Tibial nerve (tissue), 4 donors: ENCODE measurements at regions not wholly inside any gene's neighbourhood (a gene's known extent, or its start where the extent isn't known, plus 50 kb on each side); places are given as distances from the start of the nearest gene placed in this dataset.
A peak's percentile ranks its signal among the peaks of the same experiment; 100 is the strongest.

ENCODE experiments used
- DNase-seq, 2 donors: peaks; one replicate each; pipeline ENCODE4 v3.0.0-alpha.2; 2019; ENCODE audit warnings: low spot score in 2 of 2
- H3K27ac ChIP-seq, 4 donors: fragments of 200-600 bp; sonication (generic) in 3 of 4; one replicate each; pipeline ENCODE4 v1.5.1; 2017 to 2019; ENCODE audit warnings: mild to moderate bottlenecking in 1 of 4
- H3K27me3 ChIP-seq, 2 donors: fragments of 200-600 bp; sonication (generic) in 1 of 2; one replicate each; pipeline versions ENCODE4 v1.5.1 to v1.6.0; 2017 to 2019
- H3K36me3 ChIP-seq, 3 donors: fragments of 200-600 bp; sonication (generic); one replicate each; pipeline ENCODE4 v1.5.1; 2018 to 2019
- H3K4me1 ChIP-seq, 4 donors: fragments of 200-600 bp; sonication (generic) in 3 of 4; one replicate each; pipeline ENCODE4 v1.5.1; 2017 to 2019
- H3K4me3 ChIP-seq, 4 donors: fragments of 200-600 bp; sonication (generic) in 3 of 4; one replicate each; pipeline ENCODE4 v1.5.1; 2017 to 2019; ENCODE audit warnings: mild to moderate bottlenecking in 1 of 4, moderate library complexity in 1 of 4
- H3K9me3 ChIP-seq, 4 donors: fragments of 200-600 bp; sonication (generic) in 3 of 4; one replicate each; pipeline ENCODE4 v1.5.1; 2017 to 2019
- EP300 ChIP-seq, 2 donors: sonication (generic); formaldehyde crosslinking; IDR thresholded peaks; one replicate each; pipeline ENCODE4 v1.6.1; 2017; ENCODE audit warnings: antibody characterized with exemption in 2 of 2, mild to moderate bottlenecking in 1 of 2
- POLR2A ChIP-seq, 2 donors: fragments of 450-650 bp; IDR thresholded peaks; one replicate each; pipeline ENCODE4 v1.6.1; 2017; ENCODE audit warnings: antibody characterized with exemption in 2 of 2, mild to moderate bottlenecking in 2 of 2, moderate library complexity in 2 of 2
- WGBS, 2 donors: methylation state at CpG; one replicate each; pipeline ENCODE4 v1.1.5; 2018; 5-methylcytosine and 5-hydroxymethylcytosine counted together
- TF ChIP-seq, protein P1 (sequence below), 5 experiments: fragments of 200-600 bp in 3 of 5; fragments of 450-650 bp in 2 of 5; sonication (generic) in 3 of 5; IDR thresholded peaks; one replicate each; pipeline ENCODE4 v1.5.1; 2016 to 2019; ENCODE audit warnings: antibody characterized with exemption in 5 of 5, mild to moderate bottlenecking in 3 of 5, moderate library complexity in 2 of 5

DNA sequence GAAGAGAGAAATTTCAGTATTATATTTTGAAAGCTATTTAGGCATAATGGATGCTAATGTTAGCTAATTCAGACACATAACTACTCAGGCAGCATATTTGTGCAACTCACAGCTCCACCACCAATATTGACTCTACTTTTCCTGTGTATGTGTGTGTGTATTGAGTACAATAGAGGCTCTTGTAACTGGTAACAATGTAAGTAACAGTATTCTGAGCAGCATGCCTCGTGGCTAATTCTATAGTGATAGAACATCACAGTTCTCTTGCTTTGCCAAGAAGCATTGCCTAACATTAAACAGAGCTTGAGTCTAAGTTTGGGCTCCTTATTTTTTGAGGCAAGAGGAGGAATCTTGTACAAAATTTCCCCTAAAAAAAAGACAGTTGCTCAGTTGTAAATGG lies 98.6 kb upstream of the ARHGEF26 start:
- TF ChIP-seq EP300 (IDR thresholded peaks at IDR 0.05): peak in 1 of 2 donors; percentile 86
- TF ChIP-seq POLR2A (IDR thresholded peaks at IDR 0.05): no peak
- TF ChIP-seq, protein P1, sequence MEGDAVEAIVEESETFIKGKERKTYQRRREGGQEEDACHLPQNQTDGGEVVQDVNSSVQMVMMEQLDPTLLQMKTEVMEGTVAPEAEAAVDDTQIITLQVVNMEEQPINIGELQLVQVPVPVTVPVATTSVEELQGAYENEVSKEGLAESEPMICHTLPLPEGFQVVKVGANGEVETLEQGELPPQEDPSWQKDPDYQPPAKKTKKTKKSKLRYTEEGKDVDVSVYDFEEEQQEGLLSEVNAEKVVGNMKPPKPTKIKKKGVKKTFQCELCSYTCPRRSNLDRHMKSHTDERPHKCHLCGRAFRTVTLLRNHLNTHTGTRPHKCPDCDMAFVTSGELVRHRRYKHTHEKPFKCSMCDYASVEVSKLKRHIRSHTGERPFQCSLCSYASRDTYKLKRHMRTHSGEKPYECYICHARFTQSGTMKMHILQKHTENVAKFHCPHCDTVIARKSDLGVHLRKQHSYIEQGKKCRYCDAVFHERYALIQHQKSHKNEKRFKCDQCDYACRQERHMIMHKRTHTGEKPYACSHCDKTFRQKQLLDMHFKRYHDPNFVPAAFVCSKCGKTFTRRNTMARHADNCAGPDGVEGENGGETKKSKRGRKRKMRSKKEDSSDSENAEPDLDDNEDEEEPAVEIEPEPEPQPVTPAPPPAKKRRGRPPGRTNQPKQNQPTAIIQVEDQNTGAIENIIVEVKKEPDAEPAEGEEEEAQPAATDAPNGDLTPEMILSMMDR (IDR thresholded peaks at IDR 0.05): no peak
- Histone ChIP-seq H3K4me3 (no peak overlapping the region), H3K4me1 (peaks cover 0 to 17% (median 6%) of the 10 kb centered on the region in 4 donors), H3K36me3 (no peaks in the 10 kb centered on the region), H3K27ac (peak overlapping the region in 3 of 4 donors; percentile 31 to 78 (median 68)), H3K9me3 (no peaks in the 10 kb centered on the region), H3K27me3 (no peaks in the 10 kb centered on the region)
- WGBS, 2 donors: 27 to 39% methylated on average over 1 of the region's 1 CpG
- DNase-seq: no peak

GRCh38 chr3:154023148-154023547 lies 98.0 kb upstream of the ARHGEF26 start:
- Histone ChIP-seq H3K4me3 (no peak overlapping the region), H3K9me3 (no peaks in the 10 kb centered on the region), H3K36me3 (no peaks in the 10 kb centered on the region), H3K4me1 (peaks cover 0 to 17% (median 6%) of the 10 kb centered on the region in 4 donors), H3K27me3 (no peaks in the 10 kb centered on the region), H3K27ac (peak overlapping the region; percentile 31 to 85 (median 64))
- DNase-seq: no peak
- TF ChIP-seq POLR2A (IDR thresholded peaks at IDR 0.05) (no peak), EP300 (IDR thresholded peaks at IDR 0.05) (peak in 1 of 2 donors; percentile 56)
- TF ChIP-seq, protein P1 (IDR thresholded peaks at IDR 0.05): no peak

GRCh38 chr3:154025007-154025406 lies 96.2 kb upstream of the ARHGEF26 start:
- no peaks in the 10 kb centered on the region for H3K27me3 ChIP-seq
- WGBS, 2 donors: 93 to 100% methylated on average over 2 of the region's 2 CpGs
- TF ChIP-seq POLR2A (IDR thresholded peaks at IDR 0.05) (no peak), EP300 (IDR thresholded peaks at IDR 0.05) (no peak)
- TF ChIP-seq, protein P1 (IDR thresholded peaks at IDR 0.05): no peak
- H3K4me3 ChIP-seq: no peak overlapping the region
- DNase-seq: no peak
- no peaks in the 10 kb centered on the region for H3K36me3 ChIP-seq
- H3K27ac ChIP-seq: peak overlapping the region in 1 of 4 donors; percentile 6
- no peaks in the 10 kb centered on the region for H3K9me3 ChIP-seq
- peaks cover 0 to 17% (median 6%) of the 10 kb centered on the region in 4 donors for H3K4me1 ChIP-seq

GRCh38 chr3:154029926-154030325 lies 91.3 kb upstream of the ARHGEF26 start:
- no peaks in the 10 kb centered on the region for H3K27me3 ChIP-seq
- H3K27ac ChIP-seq: no peak overlapping the region
- H3K36me3 ChIP-seq: no peaks in the 10 kb centered on the region
- DNase-seq: no peak
- H3K4me1 ChIP-seq: peaks cover 0 to 7% (median 0%) of the 10 kb centered on the region in 4 donors
- H3K4me3 ChIP-seq: no peak overlapping the region
- 78 to 83% methylated on average over 4 of the region's 4 CpGs for WGBS, 2 donors
- TF ChIP-seq POLR2A (IDR thresholded peaks at IDR 0.05) (no peak), EP300 (IDR thresholded peaks at IDR 0.05) (no peak)
- TF ChIP-seq, protein P1 (IDR thresholded peaks at IDR 0.05): no peak
- no peaks in the 10 kb centered on the region for H3K9me3 ChIP-seq

DNA sequence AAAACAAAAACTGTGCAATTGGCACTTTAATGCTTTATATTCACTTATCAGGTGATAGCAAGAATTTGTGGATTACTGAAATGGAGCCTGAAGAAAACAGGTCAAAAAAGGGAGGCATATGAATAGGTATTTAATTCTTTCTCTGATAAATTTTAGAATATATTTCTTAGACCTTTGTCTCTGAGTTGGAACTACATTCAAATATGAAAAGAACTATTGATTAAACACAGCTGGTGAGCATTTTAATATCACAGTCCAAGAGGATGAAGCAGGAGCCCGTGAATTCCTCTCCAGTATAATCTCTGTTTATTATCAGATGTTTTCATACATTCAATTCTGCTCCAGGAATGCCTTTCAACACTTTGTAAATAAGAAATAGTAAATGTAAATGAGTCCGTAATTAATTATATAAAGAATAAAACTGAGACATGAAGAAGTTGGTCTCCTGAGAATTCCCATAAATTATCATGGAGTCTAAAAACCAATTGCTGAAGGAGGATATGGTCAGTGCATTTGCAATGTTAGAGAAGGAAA lies 86.3 kb upstream of the ARHGEF26 start:
- no peak overlapping the region for H3K4me3 ChIP-seq
- TF ChIP-seq POLR2A (IDR thresholded peaks at IDR 0.05) (no peak), EP300 (IDR thresholded peaks at IDR 0.05) (no peak)
- TF ChIP-seq, protein P1 (IDR thresholded peaks at IDR 0.05): no peak
- no peaks in the 10 kb centered on the region for H3K27me3 ChIP-seq
- no peaks in the 10 kb centered on the region for H3K9me3 ChIP-seq
- WGBS, 2 donors: 51 to 56% methylated on average over 2 of the region's 2 CpGs
- H3K27ac ChIP-seq: no peak overlapping the region
- DNase-seq: no peak
- H3K36me3 ChIP-seq: no peaks in the 10 kb centered on the region
- H3K4me1 ChIP-seq: peaks cover 0 to 7% (median 0%) of the 10 kb centered on the region in 4 donors
